ENCODE measurements at regions not wholly inside any gene's neighbourhood (a gene's known extent, or its start where the extent isn't known, plus 50 kb on each side); places are given as distances from the start of the nearest gene placed in this dataset.

GRCh38 chr2:120947982-120948661, 212.5 kb downstream of the GLI2 start:
- FAIRE-seq, result peak; percentile 31
- DNase-seq (ENCODE audit: insufficient read length, low spot score), result no peak

- DNase-seq (ENCODE audit: insufficient read length, low spot score) (no peak), FAIRE-seq (no peak)
Measured at GRCh38 chr2:120948662-120949011, 213.0 kb downstream of the GLI2 start.

GRCh38 chr2:120949027-120949956, 213.6 kb downstream of the GLI2 start:
- FAIRE-seq, result peak; percentile 44

GRCh38 chr2:120949957-120950590, 214.4 kb downstream of the GLI2 start:
- FAIRE-seq, result no peak
- DNase-seq (ENCODE audit: insufficient read length, low spot score), result no peak

More at GRCh38 chr2:120949027-120949956, 213.6 kb downstream of the GLI2 start:
- no peak for DNase-seq (ENCODE audit: insufficient read length, low spot score)

- DNase-seq (ENCODE audit: insufficient read length, low spot score) (no peak), FAIRE-seq (no peak)
Measured at GRCh38 chr2:120951693-120952092, 216.0 kb downstream of the GLI2 start.

GRCh38 chr2:120952318-120952717, 216.7 kb downstream of the GLI2 start:
- FAIRE-seq, result peak; percentile 44
- no peak for DNase-seq (ENCODE audit: insufficient read length, low spot score)

- no peak for DNase-seq (ENCODE audit: insufficient read length, low spot score)
- FAIRE-seq, result no peak
Measured at GRCh38 chr2:120953066-120953756, 217.5 kb downstream of the GLI2 start.

- no peak for FAIRE-seq
- DNase-seq (ENCODE audit: insufficient read length, low spot score), result no peak
Measured at GRCh38 chr2:120953843-120954584, 218.3 kb downstream of the GLI2 start.

- no peak for FAIRE-seq
Measured at GRCh38 chr2:120954939-120955338, 219.3 kb downstream of the GLI2 start.

GRCh38 chr2:120955427-120955826, 219.8 kb downstream of the GLI2 start:
- DNase-seq (ENCODE audit: insufficient read length, low spot score) (no peak), FAIRE-seq (no peak)

More at GRCh38 chr2:120954939-120955338, 219.3 kb downstream of the GLI2 start:
- no peak for DNase-seq (ENCODE audit: insufficient read length, low spot score)

GRCh38 chr2:120956486-120957156, 221.0 kb downstream of the GLI2 start:
- DNase-seq (ENCODE audit: insufficient read length, low spot score) (no peak), FAIRE-seq (no peak)

- DNase-seq (ENCODE audit: insufficient read length, low spot score) (no peak), FAIRE-seq (no peak)
Measured at GRCh38 chr2:120957905-120958304, 222.2 kb downstream of the GLI2 start.

GRCh38 chr2:120958623-120959366, 223.1 kb downstream of the GLI2 start:
- FAIRE-seq, result no peak

GRCh38 chr2:120959426-120959825, 223.8 kb downstream of the GLI2 start:
- no peak for FAIRE-seq
- no peak for DNase-seq (ENCODE audit: insufficient read length, low spot score)

More at GRCh38 chr2:120958623-120959366, 223.1 kb downstream of the GLI2 start:
- DNase-seq (ENCODE audit: insufficient read length, low spot score), result no peak

GRCh38 chr2:120960770-120961366, 225.2 kb downstream of the GLI2 start:
- DNase-seq (ENCODE audit: insufficient read length, low spot score) (no peak), FAIRE-seq (no peak)

GRCh38 chr2:120961396-120961795, 225.7 kb downstream of the GLI2 start:
- FAIRE-seq, result no peak
- DNase-seq (ENCODE audit: insufficient read length, low spot score), result no peak

- DNase-seq (ENCODE audit: insufficient read length, low spot score), result peak; percentile 13
- no peak for FAIRE-seq
Measured at GRCh38 chr2:120963997-120964705, 228.5 kb downstream of the GLI2 start.

- FAIRE-seq, result peak; percentile 33
- DNase-seq (ENCODE audit: insufficient read length, low spot score), result no peak
Measured at GRCh38 chr2:120964819-120965218, 229.2 kb downstream of the GLI2 start.

Measured in HTR-8/SVneo (cell line).